GM12874 (cell line): ENCODE measurements at regions not wholly inside any gene's neighbourhood (a gene's known extent, or its start where the extent isn't known, plus 50 kb on each side); places are given as distances from the start of the nearest gene placed in this dataset.

Source experiments
- CTCF ChIP-seq: IDR thresholded peaks from 2 replicates; pipeline ENCODE4 v1.5.1; 2011; ENCODE audit warnings: low read depth, mild to moderate bottlenecking, control low read depth, low read length, moderate library complexity; ENCODE audit not compliant: insufficient read depth

DNA sequence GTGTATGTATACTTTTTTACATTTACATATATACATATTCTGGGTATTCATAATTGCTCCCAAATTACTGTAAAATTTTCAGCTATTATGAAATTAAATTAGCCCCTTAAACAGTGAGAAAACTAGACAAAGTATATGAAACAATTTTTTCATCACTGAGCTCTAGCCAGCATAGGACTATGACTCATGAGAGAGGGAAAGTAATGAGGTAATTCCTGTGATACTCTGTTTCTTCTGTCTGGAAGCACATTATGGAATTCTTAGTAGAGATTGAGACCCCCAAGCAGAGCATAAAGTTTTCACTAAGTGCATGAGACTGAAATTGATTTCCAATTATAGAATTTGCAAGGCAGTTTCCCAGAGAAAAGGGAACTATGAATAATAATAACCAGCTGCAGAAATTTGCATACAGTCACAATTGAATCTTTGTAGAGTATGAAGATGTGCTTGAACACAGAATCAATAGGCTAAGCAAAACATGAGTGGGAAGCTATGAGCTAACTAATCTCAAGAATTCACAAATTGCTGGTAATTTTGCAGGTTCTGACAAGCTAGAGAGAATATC lies 779.3 kb downstream of the ARAP2 start:
- no peak for TF ChIP-seq CTCF

- no peak for TF ChIP-seq CTCF
These were observed 753.2 kb downstream of the ARAP2 start for GRCh38 chr4:35491093-35491492.

- TF ChIP-seq CTCF = no peak
These were observed 750.3 kb downstream of the ARAP2 start for GRCh38 chr4:35493977-35494376.

- TF ChIP-seq CTCF = no peak
These were observed 749.4 kb downstream of the ARAP2 start for GRCh38 chr4:35494955-35495354.

DNA sequence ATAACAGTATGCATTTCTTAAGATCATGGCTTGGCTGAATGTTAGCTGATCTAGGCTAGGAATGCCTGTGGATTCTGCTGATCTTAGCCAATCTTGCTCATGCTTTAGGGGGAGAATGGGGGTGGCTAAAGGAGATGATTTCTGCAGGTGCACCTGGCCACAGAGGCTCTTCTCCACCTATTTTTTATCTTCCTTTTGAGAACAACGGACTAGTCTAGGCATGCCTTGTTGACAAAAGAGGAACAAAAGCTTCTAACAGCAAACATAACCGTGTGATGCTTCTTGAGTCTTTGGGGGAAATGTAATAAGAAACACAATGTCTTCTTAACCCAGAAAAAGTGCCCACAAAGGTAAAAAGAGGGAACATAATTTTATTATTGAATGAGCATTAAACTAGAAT lies 743.5 kb downstream of the ARAP2 start:
- no peak for TF ChIP-seq CTCF

- no peak for TF ChIP-seq CTCF
These were observed 740.9 kb downstream of the ARAP2 start for GRCh38 chr4:35503435-35503834.

DNA sequence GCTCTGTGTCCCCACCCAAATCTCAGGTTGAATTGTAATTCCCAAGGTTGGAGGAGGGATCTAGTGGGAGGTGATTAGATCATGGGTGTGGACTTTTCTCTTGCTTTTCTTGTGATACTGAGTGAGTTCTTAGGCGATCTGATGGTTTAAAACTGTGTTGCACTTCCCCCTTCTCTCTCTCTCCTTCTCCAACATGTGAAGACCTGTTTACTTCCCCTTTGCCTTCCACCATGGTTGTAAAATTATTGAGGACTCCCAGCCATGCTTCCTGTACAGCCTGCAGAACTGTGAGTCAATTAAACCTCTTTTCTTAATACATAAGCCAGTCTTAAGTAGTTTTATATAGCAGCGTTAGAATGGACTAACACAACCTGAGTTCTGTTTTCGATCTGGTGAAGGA lies 738.2 kb downstream of the ARAP2 start:
- TF ChIP-seq CTCF = no peak
